Natural killer cell (primary cell): ENCODE measurements at regions not wholly inside any gene's neighbourhood (a gene's known extent, or its start where the extent isn't known, plus 50 kb on each side); places are given as distances from the start of the nearest gene placed in this dataset.
"Not testable (repeated sequence)": the region's sequence is repeated elsewhere in the genome, so short reads cannot be mapped to it uniquely, and the experiment has no call there.

ENCODE experiments used
- ATAC-seq, 3 donors: fragments of 150-1000 bp in 2 of 3; fragments of 200-7000 bp in 1 of 3; cut with Tn5 transposase; 1 replicate in 1 of 3; 2 replicates in 2 of 3; pipeline ENCODE4 v1.10.0; 2021; ENCODE audit warnings: mild to moderate bottlenecking in 2 of 3, moderate library complexity in 2 of 3
- DNase-seq, 2 donors: peaks; one replicate each; pipeline versions ENCODE4 v3.0.0 to v3.0.0-alpha.2; 2013 to 2021; ENCODE audit warnings: mixed read lengths in 1 of 2
- H3K27ac ChIP-seq: one replicate; pipeline ENCODE4 v1.5.1; 2013; ENCODE audit warnings: mild to moderate bottlenecking, low read length
- H3K27me3 ChIP-seq: one replicate; pipeline ENCODE4 v1.6.1; 2013; ENCODE audit warnings: low read length; ENCODE audit not compliant: control insufficient read depth, insufficient read depth
- H3K36me3 ChIP-seq: one replicate; pipeline ENCODE4 v1.6.1; 2013; ENCODE audit warnings: low read length; ENCODE audit not compliant: control insufficient read depth, insufficient read depth
- H3K4me1 ChIP-seq: one replicate; pipeline ENCODE4 v1.6.1; 2013; ENCODE audit warnings: low read length; ENCODE audit not compliant: control insufficient read depth, insufficient read depth
- H3K4me3 ChIP-seq: one replicate; pipeline ENCODE4 v1.5.1; 2013; ENCODE audit warnings: low read length
- H3K9me3 ChIP-seq: one replicate; pipeline ENCODE4 v1.6.1; 2013; ENCODE audit warnings: low read length; ENCODE audit not compliant: control insufficient read depth, insufficient read depth
- H3K27ac Mint-ChIP-seq, 2 donors: one replicate each; pipeline ENCODE4 v1.8.0; 2022; ENCODE audit warnings: mild to moderate bottlenecking in 2 of 2, mixed read lengths in 2 of 2, moderate library complexity in 1 of 2
- H3K27me3 Mint-ChIP-seq, 2 donors: one replicate each; pipeline ENCODE4 v1.8.0; 2022; ENCODE audit warnings: low read depth in 2 of 2, mixed read lengths in 2 of 2
- H3K36me3 Mint-ChIP-seq: one replicate; pipeline ENCODE4 v1.8.0; 2022; ENCODE audit warnings: mixed read lengths
- H3K4me1 Mint-ChIP-seq, 2 donors: one replicate each; pipeline ENCODE4 v1.8.0; 2022; ENCODE audit warnings: mixed read lengths in 2 of 2
- H3K4me3 Mint-ChIP-seq: one replicate; pipeline ENCODE4 v1.8.0; 2022; ENCODE audit warnings: mild to moderate bottlenecking, moderate library complexity, mixed read lengths
- H3K9me3 Mint-ChIP-seq, 2 donors: one replicate each; pipeline ENCODE4 v1.8.0; 2022; ENCODE audit warnings: mixed read lengths in 2 of 2
- CTCF ChIP-seq: fragments of 200-600 bp; IDR thresholded peaks from one replicate; pipeline ENCODE4 v1.8.0; 2022; ENCODE audit warnings: antibody characterized with exemption
- WGBS: methylation state at CpG from one replicate; pipeline ENCODE4 v1.1.7; 2013; ENCODE audit warnings: missing lambda C conversion rate; ENCODE audit not compliant: insufficient coverage; 5-methylcytosine and 5-hydroxymethylcytosine counted together
- intact Hi-C: fragments of 100-400 bp; cut with micrococcal nuclease; formaldehyde crosslinking; loops from one replicate; pipeline ENCODE4 v1.14.2; 2022

DNA sequence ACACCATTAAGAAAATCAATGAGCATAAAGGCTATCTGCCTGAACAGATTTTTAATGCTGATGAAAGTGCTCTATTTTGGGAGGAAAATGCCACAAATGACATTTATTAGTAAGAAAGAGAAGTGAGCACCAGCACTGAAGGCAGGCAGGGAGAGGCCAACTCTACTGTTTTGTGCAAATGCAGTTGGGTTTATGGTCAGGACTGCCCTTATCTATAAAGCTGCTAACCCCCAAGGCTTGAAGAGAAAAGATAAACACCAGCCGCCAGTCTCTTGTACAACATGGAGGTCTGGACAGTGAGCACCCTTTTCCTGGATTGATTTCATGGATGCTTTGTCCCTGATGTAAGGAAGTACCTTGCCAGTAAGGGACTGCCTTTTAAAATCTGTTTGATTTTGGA lies 246.8 kb upstream of the SFSWAP start:
- no peak for TF ChIP-seq CTCF
- Histone ChIP-seq H3K4me3 (no peak overlapping the region), H3K36me3 (no peaks in the 10 kb centered on the region), H3K27me3 (no peaks in the 10 kb centered on the region), H3K27ac (no peak overlapping the region), H3K4me1 (no peaks in the 10 kb centered on the region), H3K9me3 (no peaks in the 10 kb centered on the region)
- peaks cover 0 to 18% of the 10 kb centered on the region in 2 donors for H3K27me3 Mint-ChIP-seq
- H3K4me1 Mint-ChIP-seq: no peaks in the 10 kb centered on the region
- WGBS: 100% methylated on average over 1 of the region's 1 CpG
- H3K9me3 Mint-ChIP-seq: no peaks in the 10 kb centered on the region
- ATAC-seq (no peak), DNase-seq (no peak)
- no peak overlapping the region for H3K27ac Mint-ChIP-seq
- H3K4me3 Mint-ChIP-seq: no peak overlapping the region
- H3K36me3 Mint-ChIP-seq: no peaks in the 10 kb centered on the region
- intact Hi-C loops: no loop called here

DNA sequence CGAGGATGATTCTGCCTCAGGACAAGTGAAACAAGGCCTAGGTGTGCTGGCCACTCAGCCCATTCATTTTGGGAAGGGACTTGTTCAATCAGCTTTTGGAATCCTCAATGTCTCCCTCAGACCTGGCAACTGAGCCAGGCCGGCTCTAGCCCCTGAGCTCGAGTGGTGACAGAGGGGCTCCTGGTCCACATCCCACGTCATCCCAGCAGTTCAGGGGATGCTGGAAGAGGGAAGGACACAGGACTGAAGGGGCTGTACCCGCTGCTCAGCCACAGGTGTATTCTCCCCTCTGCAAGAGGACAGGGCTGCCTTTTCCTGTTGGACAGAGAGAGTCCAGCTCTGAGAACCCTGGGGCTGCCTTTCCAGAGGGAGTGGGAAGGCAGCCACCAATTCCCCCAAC lies 244.6 kb upstream of the SFSWAP start:
- Mint-ChIP-seq H3K27me3 (peaks cover 3 to 18% of the 10 kb centered on the region in 2 donors), H3K9me3 (no peaks in the 10 kb centered on the region), H3K36me3 (no peaks in the 10 kb centered on the region), H3K4me3 (no peak overlapping the region), H3K27ac (no peak overlapping the region), H3K4me1 (no peaks in the 10 kb centered on the region)
- ATAC-seq: no peak
- Histone ChIP-seq H3K27me3 (no peaks in the 10 kb centered on the region), H3K9me3 (no peaks in the 10 kb centered on the region), H3K4me1 (no peaks in the 10 kb centered on the region), H3K4me3 (no peak overlapping the region), H3K36me3 (no peaks in the 10 kb centered on the region), H3K27ac (no peak overlapping the region)
- no peak for DNase-seq
- intact Hi-C loops: no loop called here
- no peak for TF ChIP-seq CTCF
- WGBS: 89% methylated on average over 5 of the region's 5 CpGs

DNA sequence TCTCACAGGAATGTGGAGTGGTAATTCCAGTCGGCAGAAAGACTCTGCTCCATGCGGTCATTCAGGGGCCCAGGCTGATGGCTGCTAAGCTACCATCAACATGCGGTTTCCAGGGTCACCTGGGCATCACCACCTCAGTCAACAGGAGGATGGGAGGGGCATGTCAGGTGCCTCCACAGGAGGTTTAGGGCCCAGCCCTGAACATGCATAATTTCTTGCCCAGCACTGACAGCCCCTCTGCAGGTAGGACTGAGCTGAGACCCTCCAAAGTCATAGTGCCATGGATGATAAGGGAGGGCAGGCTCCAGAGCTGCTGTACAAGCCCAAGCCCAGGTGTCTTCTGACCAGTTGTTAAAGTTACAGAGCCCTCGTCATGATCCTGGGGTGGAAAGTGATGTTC lies 244.0 kb upstream of the SFSWAP start:
- 92% methylated on average over 4 of the region's 4 CpGs for WGBS
- Mint-ChIP-seq H3K27me3 (peaks cover 3 to 17% of the 10 kb centered on the region in 2 donors), H3K4me3 (no peak overlapping the region), H3K9me3 (no peaks in the 10 kb centered on the region), H3K4me1 (no peaks in the 10 kb centered on the region), H3K36me3 (no peaks in the 10 kb centered on the region), H3K27ac (no peak overlapping the region)
- no peak for TF ChIP-seq CTCF
- Histone ChIP-seq H3K4me3 (no peak overlapping the region), H3K9me3 (no peaks in the 10 kb centered on the region), H3K36me3 (no peaks in the 10 kb centered on the region), H3K27me3 (no peaks in the 10 kb centered on the region), H3K4me1 (no peaks in the 10 kb centered on the region), H3K27ac (no peak overlapping the region)
- DNase-seq: no peak
- intact Hi-C loops: no loop called here
- no peak for ATAC-seq

DNA sequence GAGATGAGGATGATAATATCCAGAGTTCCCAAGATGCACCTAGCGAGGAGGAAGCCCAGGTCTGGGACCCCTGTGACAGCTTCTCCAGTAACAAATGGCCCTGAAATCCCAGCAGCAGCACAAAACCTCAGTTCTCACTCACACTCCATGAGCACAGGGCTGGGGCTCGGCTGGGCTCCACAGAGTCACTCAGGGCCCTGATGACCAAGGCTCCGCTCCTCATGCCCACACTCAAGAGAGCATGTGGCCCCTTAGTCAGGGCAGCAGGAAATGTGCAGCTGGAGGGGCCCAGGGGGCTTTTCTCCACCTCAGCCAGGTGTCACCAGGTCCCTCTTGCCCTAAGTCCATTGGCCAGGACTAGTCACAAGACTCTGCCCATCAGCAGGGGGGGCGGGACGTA lies 242.7 kb upstream of the SFSWAP start:
- Mint-ChIP-seq H3K4me1 (no peaks in the 10 kb centered on the region), H3K9me3 (no peaks in the 10 kb centered on the region), H3K27me3 (peaks cover 3 to 6% of the 10 kb centered on the region in 2 donors), H3K27ac (no peak overlapping the region), H3K4me3 (no peak overlapping the region), H3K36me3 (no peaks in the 10 kb centered on the region)
- 79% methylated on average over 5 of the region's 5 CpGs for WGBS
- Histone ChIP-seq H3K36me3 (no peaks in the 10 kb centered on the region), H3K27me3 (no peaks in the 10 kb centered on the region), H3K4me1 (no peaks in the 10 kb centered on the region), H3K4me3 (no peak overlapping the region), H3K9me3 (no peaks in the 10 kb centered on the region), H3K27ac (no peak overlapping the region)
- no peak for DNase-seq
- no peak for ATAC-seq
- intact Hi-C loops: no loop called here
- no peak for TF ChIP-seq CTCF

GRCh38 chr12:131469945-131470344 lies 240.9 kb upstream of the SFSWAP start:
- not testable (repeated sequence) for H3K4me1 ChIP-seq, H3K4me3 Mint-ChIP-seq

More at GRCh38 chr12:131469945-131470344, 240.9 kb upstream of the SFSWAP start:
- H3K9me3 ChIP-seq, H3K27me3 Mint-ChIP-seq, H3K9me3 Mint-ChIP-seq, ATAC-seq, H3K36me3 ChIP-seq, intact Hi-C loops, H3K36me3 Mint-ChIP-seq, H3K4me3 ChIP-seq, H3K27ac ChIP-seq, H3K27me3 ChIP-seq, DNase-seq, H3K27ac Mint-ChIP-seq: not testable (repeated sequence)
- WGBS: no CpG with 5 or more reads among the region's 10 CpGs
- peaks cover 7 to 11% of the 10 kb centered on the region in 2 donors for H3K4me1 Mint-ChIP-seq
